HL-60 (cell line): ENCODE measurements at regions not wholly inside any gene's neighbourhood (a gene's known extent, or its start where the extent isn't known, plus 50 kb on each side); places are given as distances from the start of the nearest gene placed in this dataset.

Experiments used
- CTCF ChIP-seq: IDR thresholded peaks from one replicate; pipeline ENCODE4 v1.5.1; 2011; ENCODE audit warnings: low read length, control low read depth, inconsistent platforms; ENCODE audit not compliant: insufficient read depth
- GABPA ChIP-seq: IDR thresholded peaks from 2 replicates; pipeline ENCODE4 v1.6.1; 2012; ENCODE audit warnings: low read depth

- TF ChIP-seq CTCF: no peak
- no peak for TF ChIP-seq GABPA
Observed at GRCh38 chr5:99675974-99676373, 747.2 kb upstream of the CHD1 start.
